Naive B cell (primary cell): ENCODE measurements at regions not wholly inside any gene's neighbourhood (a gene's known extent, or its start where the extent isn't known, plus 50 kb on each side); places are given as distances from the start of the nearest gene placed in this dataset.

ENCODE experiments used
- ATAC-seq, 2 donors: fragments of 150-1000 bp; cut with Tn5 transposase; 2 replicates each; pipeline ENCODE4 v1.10.0; 2021; ENCODE audit warnings: low read depth in 2 of 2, mild to moderate bottlenecking in 2 of 2, moderate library complexity in 2 of 2
- DNase-seq: peaks from one replicate; pipeline ENCODE4 v3.0.0; 2022
- H3K27ac Mint-ChIP-seq, 6 donors: one replicate each; pipeline ENCODE4 v1.8.0; 2020 to 2022; ENCODE audit warnings: mild to moderate bottlenecking in 6 of 6, mixed read lengths in 6 of 6, moderate library complexity in 5 of 6, inconsistent platforms in 2 of 6
- H3K27me3 Mint-ChIP-seq, 3 donors: one replicate each; pipeline ENCODE4 v1.8.0; 2021 to 2022; ENCODE audit warnings: mixed read lengths in 3 of 3, mild to moderate bottlenecking in 1 of 3
- H3K36me3 Mint-ChIP-seq, 2 donors: one replicate each; pipeline ENCODE4 v1.8.0; 2020 to 2022; ENCODE audit warnings: mixed read lengths in 2 of 2, inconsistent platforms in 1 of 2, mild to moderate bottlenecking in 1 of 2
- H3K4me1 Mint-ChIP-seq, 3 donors: one replicate each; pipeline ENCODE4 v1.8.0; 2020 to 2022; ENCODE audit warnings: mixed read lengths in 3 of 3, inconsistent platforms in 1 of 3, mild to moderate bottlenecking in 1 of 3, moderate library complexity in 1 of 3
- H3K4me3 Mint-ChIP-seq, 8 donors: one replicate each; pipeline ENCODE4 v1.8.0; 2020 to 2022; ENCODE audit warnings: mild to moderate bottlenecking in 8 of 8, mixed read lengths in 8 of 8, moderate library complexity in 8 of 8, inconsistent platforms in 2 of 8
- H3K9me3 Mint-ChIP-seq, 7 donors: one replicate each; pipeline ENCODE4 v1.8.0; 2020 to 2022; ENCODE audit warnings: mixed read lengths in 7 of 7, mild to moderate bottlenecking in 5 of 7, inconsistent platforms in 2 of 7, moderate library complexity in 1 of 7

DNA sequence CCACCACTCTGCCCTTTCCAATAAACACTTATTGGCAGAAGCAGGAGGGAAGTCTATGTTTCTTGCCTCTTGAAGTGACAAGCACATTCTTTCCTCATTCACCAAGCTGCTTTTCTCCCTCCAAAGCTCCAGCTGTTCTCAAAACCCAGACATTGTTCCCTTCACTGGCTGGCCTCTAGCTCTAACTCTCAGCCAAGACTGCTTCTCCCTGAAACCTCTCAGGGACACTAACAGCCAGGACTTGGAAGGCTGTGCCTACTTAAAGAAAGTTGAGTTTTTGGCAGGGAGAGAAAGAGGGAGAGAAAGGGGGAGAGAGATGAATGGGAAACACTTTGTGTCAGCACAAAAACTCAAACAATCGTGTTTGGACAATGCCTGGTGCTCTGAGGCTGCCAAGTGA lies 99.5 kb downstream of the COX18 start:
- H3K4me1 Mint-ChIP-seq, result peaks cover 0 to 2% (median 0%) of the 10 kb centered on the region in 3 donors
- DNase-seq, result no peak
- peaks cover 0 to 8% (median 1%) of the 10 kb centered on the region in 7 donors for H3K9me3 Mint-ChIP-seq

GRCh38 chr4:72966652-72967051 lies 102.9 kb downstream of the COX18 start:
- peaks cover 0 to 8% (median 0%) of the 10 kb centered on the region in 3 donors for H3K27me3 Mint-ChIP-seq
- peaks cover 5 to 31% (median 10%) of the 10 kb centered on the region in 7 donors for H3K9me3 Mint-ChIP-seq
- no peak for ATAC-seq
- H3K27ac Mint-ChIP-seq, result no peak overlapping the region
- H3K4me1 Mint-ChIP-seq, result no peaks in the 10 kb centered on the region
- no peak for DNase-seq
- H3K4me3 Mint-ChIP-seq, result no peak overlapping the region
- H3K36me3 Mint-ChIP-seq, result peaks cover 0 to 10% of the 10 kb centered on the region in 2 donors

More for the DNA sequence above, 99.5 kb downstream of the COX18 start:
- Mint-ChIP-seq H3K4me3 (no peak overlapping the region), H3K27me3 (peaks cover 0 to 15% (median 5%) of the 10 kb centered on the region in 3 donors), H3K27ac (no peak overlapping the region), H3K36me3 (no peaks in the 10 kb centered on the region)
- ATAC-seq, result no peak

DNA sequence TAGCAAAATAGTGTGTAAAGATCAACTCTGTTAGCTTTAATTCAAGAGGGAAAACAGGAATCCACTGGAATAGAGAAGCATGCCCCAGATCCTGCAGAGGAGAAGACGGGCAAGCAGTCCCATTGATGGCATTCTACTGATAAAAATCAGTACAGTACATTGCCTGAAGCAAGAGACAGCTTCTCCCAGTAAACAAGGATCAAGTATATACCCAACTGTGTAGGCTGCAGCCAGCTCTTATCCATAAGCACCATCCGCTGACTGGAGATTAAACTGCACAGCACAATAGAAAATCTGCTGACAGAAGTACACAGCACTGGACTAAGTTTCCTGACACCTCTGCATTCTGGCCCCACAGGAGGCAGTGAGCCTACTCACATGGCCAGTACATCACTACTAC lies 110.1 kb downstream of the COX18 start:
- no peak for DNase-seq
- Mint-ChIP-seq H3K4me3 (no peak overlapping the region), H3K36me3 (peaks cover 0 to 14% of the 10 kb centered on the region in 2 donors), H3K27me3 (peaks cover 0 to 10% (median 5%) of the 10 kb centered on the region in 3 donors), H3K27ac (no peak overlapping the region), H3K9me3 (peaks cover 8 to 51% (median 31%) of the 10 kb centered on the region in 7 donors), H3K4me1 (no peaks in the 10 kb centered on the region)
- no peak for ATAC-seq

DNA sequence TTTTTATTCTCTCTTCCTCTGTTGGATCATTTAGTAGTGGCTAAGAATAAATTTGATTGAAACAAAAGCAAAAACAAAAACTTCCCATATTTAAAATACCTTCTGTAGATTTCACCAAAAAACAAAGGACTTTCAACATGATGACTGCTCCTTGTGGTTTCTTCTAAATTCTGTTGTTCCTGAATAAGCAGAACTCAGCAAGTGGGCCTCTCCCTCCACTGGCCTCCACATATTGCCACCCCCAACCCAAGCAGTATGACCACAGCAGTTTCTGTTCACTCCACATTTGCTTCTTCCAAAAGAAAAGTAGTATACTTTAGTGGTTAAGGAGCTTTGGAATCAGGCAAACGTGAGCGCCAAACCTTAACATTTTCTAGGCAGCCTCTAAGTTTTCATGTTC lies 114.7 kb downstream of the COX18 start:
- ATAC-seq, result no peak
- no peaks in the 10 kb centered on the region for H3K36me3 Mint-ChIP-seq
- peaks cover 0 to 14% (median 7%) of the 10 kb centered on the region in 7 donors for H3K9me3 Mint-ChIP-seq
- H3K27me3 Mint-ChIP-seq, result peaks cover 0 to 15% (median 5%) of the 10 kb centered on the region in 3 donors
- H3K4me1 Mint-ChIP-seq, result no peaks in the 10 kb centered on the region
- peak overlapping the region in 1 of 8 donors; percentile 22 for H3K4me3 Mint-ChIP-seq
- H3K27ac Mint-ChIP-seq, result no peak overlapping the region
- DNase-seq, result no peak

GRCh38 chr4:72953571-72953970 lies 115.9 kb downstream of the COX18 start:
- peaks cover 0 to 15% (median 5%) of the 10 kb centered on the region in 3 donors for H3K27me3 Mint-ChIP-seq

GRCh38 chr4:72951628-72952027 lies 117.9 kb downstream of the COX18 start:
- H3K27ac Mint-ChIP-seq, result no peak overlapping the region
- H3K9me3 Mint-ChIP-seq, result peaks cover 0 to 4% (median 3%) of the 10 kb centered on the region in 7 donors
- no peaks in the 10 kb centered on the region for H3K4me1 Mint-ChIP-seq
- DNase-seq (no peak), ATAC-seq (no peak)
- H3K27me3 Mint-ChIP-seq, result peaks cover 0 to 15% (median 5%) of the 10 kb centered on the region in 3 donors
- no peaks in the 10 kb centered on the region for H3K36me3 Mint-ChIP-seq
- no peak overlapping the region for H3K4me3 Mint-ChIP-seq

More at GRCh38 chr4:72953571-72953970, 115.9 kb downstream of the COX18 start:
- Mint-ChIP-seq H3K36me3 (no peaks in the 10 kb centered on the region), H3K4me3 (no peak overlapping the region), H3K27ac (no peak overlapping the region), H3K4me1 (no peaks in the 10 kb centered on the region), H3K9me3 (peaks cover 0 to 6% (median 2%) of the 10 kb centered on the region in 7 donors)
- no peak for ATAC-seq
- no peak for DNase-seq

GRCh38 chr4:72951147-72951546 lies 118.4 kb downstream of the COX18 start:
- no peak for ATAC-seq
- no peaks in the 10 kb centered on the region for H3K36me3 Mint-ChIP-seq
- H3K4me1 Mint-ChIP-seq, result no peaks in the 10 kb centered on the region

DNA sequence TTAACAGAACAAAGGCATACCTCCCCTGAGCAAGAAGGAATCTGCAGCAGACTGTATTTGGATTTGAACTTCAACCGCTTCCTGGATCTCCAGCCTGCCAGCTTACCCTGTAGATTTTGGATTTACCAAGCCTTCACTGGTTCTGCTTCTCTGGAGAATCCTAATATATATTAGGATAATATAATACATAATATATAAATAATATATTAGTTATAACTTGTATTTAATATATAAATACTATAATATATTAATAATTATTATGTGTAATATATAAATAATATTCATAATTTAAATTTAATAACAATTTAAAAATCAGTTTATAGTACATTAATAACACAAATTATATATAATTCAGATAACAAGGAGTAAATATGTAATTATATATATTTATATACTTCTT lies 121.4 kb downstream of the COX18 start:
- no peak for ATAC-seq
- Mint-ChIP-seq H3K27me3 (peaks cover 0 to 7% (median 0%) of the 10 kb centered on the region in 3 donors), H3K4me3 (no peak overlapping the region)

More at GRCh38 chr4:72951147-72951546, 118.4 kb downstream of the COX18 start:
- Mint-ChIP-seq H3K27ac (no peak overlapping the region), H3K4me3 (no peak overlapping the region), H3K9me3 (peaks cover 0 to 9% (median 5%) of the 10 kb centered on the region in 7 donors), H3K27me3 (peaks cover 0 to 13% (median 5%) of the 10 kb centered on the region in 3 donors)
- DNase-seq, result no peak

DNA sequence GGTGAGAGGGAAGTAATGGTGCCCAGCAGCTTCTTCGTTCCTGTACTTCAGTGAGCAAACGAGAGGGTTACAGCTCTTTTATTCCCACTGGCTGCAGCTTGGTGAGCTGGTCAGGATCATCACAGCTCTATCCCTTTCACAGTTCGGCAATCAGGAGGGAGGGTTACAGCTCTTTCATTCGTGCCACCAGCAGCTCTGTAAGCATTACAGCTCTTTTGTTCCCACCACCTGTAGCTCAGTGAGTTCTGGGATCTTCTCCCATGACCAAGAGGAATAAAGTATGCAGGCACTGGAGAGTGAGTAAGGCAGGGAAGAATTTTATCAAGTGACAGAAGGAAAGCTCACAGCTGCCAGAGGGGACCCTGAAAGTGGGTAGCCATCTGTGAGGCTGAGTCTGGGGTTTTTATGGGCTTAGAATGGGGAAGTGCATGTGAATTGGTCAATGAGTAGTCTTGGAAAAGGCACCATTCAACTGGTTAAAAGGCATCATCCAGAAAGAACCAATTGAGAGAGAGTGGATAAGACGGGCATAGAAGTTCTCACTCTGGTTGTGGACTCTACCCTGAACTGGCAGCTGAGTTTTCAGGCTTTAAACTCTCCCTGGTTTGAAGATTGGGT lies 123.7 kb downstream of the COX18 start:
- ATAC-seq (no peak), DNase-seq (no peak)
- Mint-ChIP-seq H3K36me3 (no peaks in the 10 kb centered on the region), H3K4me3 (no peak overlapping the region), H3K9me3 (peaks cover 3 to 30% (median 7%) of the 10 kb centered on the region in 7 donors), H3K27me3 (peaks cover 0 to under 1% (median 0%) of the 10 kb centered on the region in 3 donors), H3K27ac (no peak overlapping the region), H3K4me1 (no peaks in the 10 kb centered on the region)

More for the DNA sequence above, 121.4 kb downstream of the COX18 start:
- Mint-ChIP-seq H3K4me1 (no peaks in the 10 kb centered on the region), H3K27ac (no peak overlapping the region), H3K36me3 (no peaks in the 10 kb centered on the region), H3K9me3 (peaks cover 3 to 30% (median 9%) of the 10 kb centered on the region in 7 donors)
- DNase-seq, result no peak

- no peak for ATAC-seq
- H3K36me3 Mint-ChIP-seq, result no peaks in the 10 kb centered on the region
- H3K4me1 Mint-ChIP-seq, result no peaks in the 10 kb centered on the region
- no peak overlapping the region for H3K4me3 Mint-ChIP-seq
- no peak overlapping the region for H3K27ac Mint-ChIP-seq
- peaks cover 0 to under 1% (median 0%) of the 10 kb centered on the region in 3 donors for H3K27me3 Mint-ChIP-seq
- peaks cover 3 to 30% (median 7%) of the 10 kb centered on the region in 7 donors for H3K9me3 Mint-ChIP-seq
- no peak for DNase-seq
These were observed 127.0 kb downstream of the COX18 start for GRCh38 chr4:72942565-72942964.

GRCh38 chr4:72938516-72938915 lies 131.0 kb downstream of the COX18 start:
- no peak for ATAC-seq
- H3K27me3 Mint-ChIP-seq, result peaks cover 0 to 8% (median 7%) of the 10 kb centered on the region in 3 donors
- H3K4me3 Mint-ChIP-seq, result no peak overlapping the region
- no peak overlapping the region for H3K27ac Mint-ChIP-seq
- no peak for DNase-seq
- H3K4me1 Mint-ChIP-seq, result no peaks in the 10 kb centered on the region
- no peaks in the 10 kb centered on the region for H3K36me3 Mint-ChIP-seq
- H3K9me3 Mint-ChIP-seq, result peaks cover 0 to 3% (median 0%) of the 10 kb centered on the region in 7 donors

- H3K4me1 Mint-ChIP-seq, result no peaks in the 10 kb centered on the region
- H3K9me3 Mint-ChIP-seq, result peaks cover 0 to 2% (median 0%) of the 10 kb centered on the region in 7 donors
- ATAC-seq (no peak), DNase-seq (no peak)
- H3K27me3 Mint-ChIP-seq, result peaks cover 0 to 8% (median 7%) of the 10 kb centered on the region in 3 donors
- no peaks in the 10 kb centered on the region for H3K36me3 Mint-ChIP-seq
- H3K27ac Mint-ChIP-seq, result no peak overlapping the region
- no peak overlapping the region for H3K4me3 Mint-ChIP-seq
These were observed 134.1 kb downstream of the COX18 start for GRCh38 chr4:72935462-72935861.

- no peak for DNase-seq
- ATAC-seq, result no peak
- H3K27ac Mint-ChIP-seq, result no peak overlapping the region
- no peaks in the 10 kb centered on the region for H3K36me3 Mint-ChIP-seq
- H3K27me3 Mint-ChIP-seq, result peaks cover 0 to 8% (median 7%) of the 10 kb centered on the region in 3 donors
- H3K4me1 Mint-ChIP-seq, result no peaks in the 10 kb centered on the region
- H3K9me3 Mint-ChIP-seq, result peaks cover 0 to 2% (median 0%) of the 10 kb centered on the region in 7 donors
- H3K4me3 Mint-ChIP-seq, result no peak overlapping the region
These were observed 136.5 kb downstream of the COX18 start for GRCh38 chr4:72933029-72933428.

DNA sequence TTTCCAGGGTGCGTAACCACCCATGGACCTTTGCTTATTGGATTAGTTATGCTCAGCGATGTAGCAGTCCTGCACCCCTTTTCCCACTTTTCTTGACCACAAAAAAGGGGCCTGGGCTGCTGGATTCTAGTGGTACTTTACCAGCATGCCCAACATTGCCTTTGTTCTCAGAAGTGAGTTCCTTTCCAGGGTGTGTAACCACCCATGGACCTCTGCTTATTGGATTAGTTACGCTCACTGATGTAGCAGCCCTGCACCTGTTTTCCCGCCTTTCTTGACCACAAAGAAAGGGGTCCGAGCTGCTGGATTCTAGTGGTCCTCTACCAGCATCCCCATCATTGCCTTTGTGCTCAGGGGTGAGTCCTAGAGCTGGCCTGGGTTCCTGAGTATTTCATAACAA lies 138.2 kb downstream of the COX18 start:
- Mint-ChIP-seq H3K4me1 (no peaks in the 10 kb centered on the region), H3K9me3 (peaks cover 0 to 5% (median under 1%) of the 10 kb centered on the region in 7 donors), H3K36me3 (no peaks in the 10 kb centered on the region), H3K27me3 (peaks cover 0 to 7% (median 0%) of the 10 kb centered on the region in 3 donors), H3K27ac (no peak overlapping the region), H3K4me3 (no peak overlapping the region)
- DNase-seq (no peak), ATAC-seq (no peak)
